Large intestine (tissue), 3 donors: ENCODE measurements at regions not wholly inside any gene's neighbourhood (a gene's known extent, or its start where the extent isn't known, plus 50 kb on each side); places are given as distances from the start of the nearest gene placed in this dataset.
"Not testable (repeated sequence)": the region's sequence is repeated elsewhere in the genome, so short reads cannot be mapped to it uniquely, and the experiment has no call there.

Source experiments
- DNase-seq, 2 donors: peaks; one replicate each; pipeline versions ENCODE4 v3.0.0 to v3.0.0-alpha.2; 2013
- H3K27ac ChIP-seq: one replicate; pipeline ENCODE4 v1.5.1; 2013; ENCODE audit warnings: low read length
- H3K27me3 ChIP-seq: 2 replicates; pipeline ENCODE4 v1.6.1; 2013; ENCODE audit warnings: low read length; ENCODE audit not compliant: control insufficient read depth, insufficient read depth
- H3K36me3 ChIP-seq: 2 replicates; pipeline ENCODE4 v1.6.1; 2013; ENCODE audit warnings: low read length; ENCODE audit not compliant: control insufficient read depth, insufficient read depth
- H3K4me1 ChIP-seq: one replicate; pipeline ENCODE4 v1.6.1; 2013; ENCODE audit warnings: low read length; ENCODE audit not compliant: control insufficient read depth, insufficient read depth
- H3K4me3 ChIP-seq: one replicate; pipeline ENCODE4 v1.5.1; 2013; ENCODE audit warnings: low read length
- H3K9me3 ChIP-seq: one replicate; pipeline ENCODE4 v1.6.1; 2013; ENCODE audit warnings: mild to moderate bottlenecking, low read depth, low read length, moderate library complexity; ENCODE audit not compliant: control insufficient read depth
- WGBS: methylation state at CpG from one replicate; pipeline ENCODE4 v1.1.5; 2013; ENCODE audit warnings: low lambda C conversion rate; ENCODE audit not compliant: insufficient coverage; 5-methylcytosine and 5-hydroxymethylcytosine counted together

DNA sequence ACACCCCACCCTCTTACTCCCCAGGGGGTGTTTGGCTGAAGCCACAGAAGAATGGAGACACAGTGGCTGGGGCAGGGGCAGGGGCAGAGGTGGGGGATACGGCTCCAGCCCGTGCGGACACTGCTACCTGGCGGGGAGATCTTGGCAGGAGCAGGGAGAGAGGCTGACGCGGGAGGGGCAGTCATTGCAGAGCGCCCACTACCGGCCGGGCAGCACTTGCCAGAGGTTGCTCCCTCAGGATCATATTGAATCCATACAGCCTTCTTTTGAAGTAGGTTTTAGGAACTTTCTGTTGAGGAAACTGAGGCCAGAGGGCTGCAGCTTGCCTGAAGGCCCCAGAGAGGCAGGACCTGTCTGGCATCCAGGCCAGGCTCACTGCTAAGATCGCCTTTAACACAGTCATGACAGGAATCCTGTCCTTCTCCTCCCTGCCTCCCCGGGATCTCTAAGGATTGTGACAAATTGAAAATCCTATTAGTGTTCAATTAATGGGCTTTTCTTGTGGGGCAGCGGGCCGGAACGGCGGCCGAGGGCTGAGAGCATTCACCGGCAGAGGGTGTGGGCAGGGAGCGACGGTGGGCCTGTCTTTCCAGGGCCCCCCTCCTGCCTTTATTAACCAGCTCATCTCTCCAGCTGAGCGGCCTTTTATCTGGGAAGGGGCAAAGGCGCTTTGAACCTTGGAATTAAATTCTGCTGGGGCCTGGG lies 65.5 kb upstream of the WNT4 start:
- WGBS = no CpG with 5 or more reads among the region's 21 CpGs
- H3K4me3 ChIP-seq = no peak overlapping the region
- H3K27ac ChIP-seq = no peak overlapping the region
- H3K4me1 ChIP-seq = no peaks in the 10 kb centered on the region
- peaks cover 68% of the 10 kb centered on the region for H3K27me3 ChIP-seq
- H3K36me3 ChIP-seq = no peaks in the 10 kb centered on the region
- no peaks in the 10 kb centered on the region for H3K9me3 ChIP-seq
- DNase-seq = no peak

DNA sequence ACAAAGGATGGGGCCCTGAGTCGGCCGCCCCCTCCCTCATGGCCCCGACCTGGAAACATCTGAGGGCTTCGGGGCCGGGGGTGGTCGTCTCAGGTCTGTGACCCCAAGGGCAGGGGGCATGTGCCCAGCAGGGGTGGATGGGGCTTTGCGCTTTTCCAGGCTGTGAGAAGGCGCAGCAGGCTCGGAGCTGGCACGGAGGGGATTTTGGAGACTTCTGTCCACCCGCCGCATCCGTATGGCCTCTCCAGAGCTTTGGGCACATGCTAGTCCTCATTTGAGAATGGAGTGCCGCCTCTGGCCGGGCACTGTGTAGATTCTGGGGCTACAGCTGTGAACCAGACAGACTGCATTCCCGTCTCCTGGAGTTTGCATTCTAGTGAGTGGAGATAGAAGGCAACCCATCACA lies 66.1 kb upstream of the WNT4 start:
- H3K9me3 ChIP-seq = no peaks in the 10 kb centered on the region
- no peaks in the 10 kb centered on the region for H3K4me1 ChIP-seq
- no peak overlapping the region for H3K4me3 ChIP-seq
- WGBS = no CpG with 5 or more reads among the region's 16 CpGs
- peaks cover 63% of the 10 kb centered on the region for H3K27me3 ChIP-seq
- H3K27ac ChIP-seq = no peak overlapping the region
- DNase-seq = no peak
- no peaks in the 10 kb centered on the region for H3K36me3 ChIP-seq

DNA sequence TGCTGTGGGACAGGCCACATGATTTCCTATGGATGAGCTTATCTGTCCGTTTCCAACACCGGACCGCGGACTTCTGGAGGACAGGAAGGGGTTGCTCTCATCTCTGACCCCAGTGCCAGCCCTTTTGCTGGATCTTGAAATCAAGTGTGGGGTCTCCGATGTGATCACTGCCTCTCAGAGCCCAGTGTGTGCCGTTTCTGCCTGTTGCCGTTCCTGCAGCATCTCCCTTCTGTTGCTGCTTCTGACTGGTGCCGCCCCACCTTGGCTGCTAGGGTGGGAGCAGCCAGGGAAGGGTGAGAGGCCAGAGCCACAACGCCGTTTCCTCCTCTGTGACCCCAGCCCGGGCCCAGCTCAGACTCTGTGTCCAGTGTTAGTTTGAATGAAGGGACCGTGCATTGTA lies 67.3 kb upstream of the WNT4 start:
- Histone ChIP-seq H3K27me3 (peaks cover 63% of the 10 kb centered on the region), H3K9me3 (no peaks in the 10 kb centered on the region), H3K4me3 (no peak overlapping the region), H3K27ac (no peak overlapping the region), H3K36me3 (no peaks in the 10 kb centered on the region), H3K4me1 (no peaks in the 10 kb centered on the region)
- no peak for DNase-seq
- no CpG with 5 or more reads among the region's 12 CpGs for WGBS

DNA sequence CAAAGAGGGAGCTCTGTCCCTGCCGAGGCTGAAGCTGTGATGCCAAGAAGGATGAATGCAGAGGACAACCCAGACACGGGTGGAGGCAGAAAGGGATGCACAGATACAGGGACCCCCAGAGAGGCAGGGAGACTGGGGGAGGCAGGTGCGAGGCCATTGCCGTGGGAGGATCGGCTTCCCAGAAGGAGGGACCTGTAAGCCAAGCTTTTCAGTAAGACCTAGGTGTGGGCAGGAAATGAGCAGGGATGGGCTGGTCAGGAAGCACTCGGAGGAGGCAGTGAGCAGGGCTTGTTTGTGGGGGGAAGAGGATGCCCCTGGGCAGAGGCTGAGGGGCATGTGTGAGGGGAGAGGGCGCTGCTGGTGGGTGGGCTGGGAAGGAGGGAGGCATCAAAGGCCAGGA lies 67.7 kb upstream of the WNT4 start:
- no peak for DNase-seq
- Histone ChIP-seq H3K27ac (no peak overlapping the region), H3K27me3 (peaks cover 63% of the 10 kb centered on the region), H3K36me3 (no peaks in the 10 kb centered on the region), H3K4me3 (no peak overlapping the region), H3K9me3 (no peaks in the 10 kb centered on the region), H3K4me1 (no peaks in the 10 kb centered on the region)
- WGBS = 60% methylated on average over 1 of the region's 7 CpGs

DNA sequence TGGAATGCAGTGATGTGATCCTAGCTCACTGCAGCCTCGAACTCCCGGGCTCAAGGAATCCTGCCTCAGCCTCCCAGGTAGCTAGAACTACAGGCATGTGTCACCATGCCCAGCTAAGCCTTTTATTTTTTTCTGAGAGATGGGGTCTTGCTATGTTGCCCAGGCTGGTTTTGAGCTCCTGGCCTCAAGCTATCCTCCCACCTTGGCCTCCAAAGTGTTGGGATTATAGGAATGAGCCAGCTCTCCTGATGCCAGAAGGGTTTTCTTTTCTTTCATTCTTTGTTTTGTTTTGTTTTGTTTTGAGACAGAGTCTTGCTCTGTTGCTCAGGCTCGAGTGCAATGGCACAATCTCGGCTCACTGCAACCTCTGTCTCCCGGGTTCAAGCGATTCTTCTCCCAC lies 68.6 kb upstream of the WNT4 start:
- not testable (repeated sequence) for H3K4me3 ChIP-seq, H3K9me3 ChIP-seq, DNase-seq, H3K27ac ChIP-seq, H3K36me3 ChIP-seq, H3K4me1 ChIP-seq
- 80% methylated on average over 1 of the region's 6 CpGs for WGBS
- H3K27me3 ChIP-seq = peaks cover 66% of the 10 kb centered on the region

DNA sequence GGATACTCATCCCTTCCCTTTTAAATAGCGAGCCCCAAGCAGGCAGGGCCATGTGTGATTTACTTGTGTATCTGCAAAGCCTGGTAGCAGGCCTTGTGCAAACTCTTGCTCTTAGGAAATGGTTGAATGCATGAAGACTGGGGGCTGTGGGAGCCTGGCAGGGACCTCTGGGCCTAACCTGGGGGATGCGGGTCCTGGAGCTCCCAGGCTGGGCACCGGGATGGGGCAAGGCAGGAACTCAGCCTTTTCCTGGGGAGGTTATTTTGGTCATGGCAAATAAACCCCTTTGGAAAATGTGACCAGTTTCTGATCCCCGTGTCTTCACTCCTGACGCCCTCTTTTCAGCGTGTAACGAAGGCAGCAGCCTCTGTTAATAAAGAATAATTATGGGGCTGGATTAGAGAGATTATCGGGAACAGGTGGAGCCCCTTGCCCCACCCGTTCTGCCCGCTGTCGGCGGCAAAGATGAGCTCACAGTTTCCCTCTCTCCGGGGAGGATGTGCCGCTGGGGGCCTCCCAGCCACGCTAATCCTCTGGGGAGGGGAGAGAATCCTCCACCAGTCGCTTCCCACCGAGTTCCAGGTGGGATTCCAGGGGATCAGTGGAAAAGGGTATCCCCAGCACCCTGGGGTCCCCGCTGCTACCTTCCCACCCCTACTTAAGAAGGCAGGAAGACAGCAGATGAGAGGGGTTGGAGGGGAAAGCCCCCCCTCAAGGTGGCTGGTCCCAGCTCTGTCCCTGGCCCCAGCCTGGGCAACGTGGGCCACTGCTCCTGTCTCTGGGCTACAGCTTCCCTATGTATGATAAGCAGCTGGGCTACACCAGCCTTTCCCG lies 69.7 kb upstream of the WNT4 start:
- Histone ChIP-seq H3K9me3 (no peaks in the 10 kb centered on the region), H3K27me3 (peaks cover 60% of the 10 kb centered on the region), H3K4me3 (no peak overlapping the region), H3K27ac (no peak overlapping the region), H3K36me3 (no peaks in the 10 kb centered on the region), H3K4me1 (no peaks in the 10 kb centered on the region)
- no CpG with 5 or more reads among the region's 20 CpGs for WGBS
- DNase-seq = no peak

DNA sequence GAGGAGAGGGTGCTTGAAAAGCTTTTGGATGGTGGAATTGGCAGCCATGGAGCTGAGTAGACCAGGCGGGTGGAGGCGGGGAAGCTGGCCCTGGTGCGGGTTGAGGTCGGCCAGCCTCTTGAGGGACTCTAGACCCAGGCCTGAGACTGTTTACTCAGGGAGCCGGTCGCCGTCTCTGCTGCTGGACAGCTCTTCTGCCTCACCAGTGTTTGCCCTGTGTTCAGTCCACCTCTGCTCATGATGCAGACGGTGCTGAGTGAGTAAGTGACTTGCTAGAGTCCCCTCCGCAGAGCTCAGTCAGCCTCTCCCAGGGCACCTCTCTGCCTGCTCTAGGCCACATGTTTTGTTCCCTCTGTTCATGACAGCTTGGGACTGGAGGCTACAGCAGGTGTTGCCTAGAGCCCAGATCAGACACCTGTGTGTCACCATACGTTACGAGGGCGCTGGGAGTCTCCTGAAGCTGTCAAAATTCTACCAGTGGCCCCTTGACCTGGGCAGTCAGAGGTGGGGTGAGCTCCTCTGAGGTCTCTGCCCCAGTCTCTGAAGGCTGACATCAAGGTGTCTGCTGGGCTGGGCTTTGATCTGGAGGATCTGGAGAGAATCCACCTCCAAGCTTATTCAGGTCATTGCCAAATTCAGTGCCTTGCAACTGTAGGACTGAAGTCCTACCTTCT lies 73.5 kb upstream of the WNT4 start:
- H3K4me3 ChIP-seq = no peak overlapping the region
- peaks cover 30% of the 10 kb centered on the region for H3K27me3 ChIP-seq
- no CpG with 5 or more reads among the region's 12 CpGs for WGBS
- H3K36me3 ChIP-seq = no peaks in the 10 kb centered on the region
- DNase-seq = no peak
- H3K27ac ChIP-seq = no peak overlapping the region
- H3K4me1 ChIP-seq = no peaks in the 10 kb centered on the region
- H3K9me3 ChIP-seq = no peaks in the 10 kb centered on the region

DNA sequence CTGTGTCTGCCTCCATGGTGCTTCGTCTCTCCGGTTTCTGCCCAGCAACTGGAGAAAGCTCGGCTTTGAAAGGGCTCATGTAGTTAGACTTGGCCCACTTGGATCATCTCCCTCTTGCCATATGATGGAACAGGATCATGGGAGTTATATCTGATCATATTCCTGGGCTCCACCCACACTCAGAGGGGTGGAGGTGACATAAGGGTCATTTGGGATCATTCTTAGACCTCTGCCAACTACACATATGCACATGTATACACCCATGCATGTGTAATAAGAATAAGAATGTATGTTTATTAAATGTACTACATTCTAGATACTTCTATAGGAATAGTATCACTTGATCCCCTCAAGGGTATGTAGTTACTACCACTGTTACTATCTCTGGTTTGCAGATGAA lies 74.1 kb upstream of the WNT4 start:
- Histone ChIP-seq H3K9me3 (no peaks in the 10 kb centered on the region), H3K27me3 (peaks cover 26% of the 10 kb centered on the region), H3K27ac (no peak overlapping the region), H3K36me3 (no peaks in the 10 kb centered on the region), H3K4me3 (no peak overlapping the region), H3K4me1 (no peaks in the 10 kb centered on the region)
- no CpG with 5 or more reads among the region's 3 CpGs for WGBS
- no peak for DNase-seq

DNA sequence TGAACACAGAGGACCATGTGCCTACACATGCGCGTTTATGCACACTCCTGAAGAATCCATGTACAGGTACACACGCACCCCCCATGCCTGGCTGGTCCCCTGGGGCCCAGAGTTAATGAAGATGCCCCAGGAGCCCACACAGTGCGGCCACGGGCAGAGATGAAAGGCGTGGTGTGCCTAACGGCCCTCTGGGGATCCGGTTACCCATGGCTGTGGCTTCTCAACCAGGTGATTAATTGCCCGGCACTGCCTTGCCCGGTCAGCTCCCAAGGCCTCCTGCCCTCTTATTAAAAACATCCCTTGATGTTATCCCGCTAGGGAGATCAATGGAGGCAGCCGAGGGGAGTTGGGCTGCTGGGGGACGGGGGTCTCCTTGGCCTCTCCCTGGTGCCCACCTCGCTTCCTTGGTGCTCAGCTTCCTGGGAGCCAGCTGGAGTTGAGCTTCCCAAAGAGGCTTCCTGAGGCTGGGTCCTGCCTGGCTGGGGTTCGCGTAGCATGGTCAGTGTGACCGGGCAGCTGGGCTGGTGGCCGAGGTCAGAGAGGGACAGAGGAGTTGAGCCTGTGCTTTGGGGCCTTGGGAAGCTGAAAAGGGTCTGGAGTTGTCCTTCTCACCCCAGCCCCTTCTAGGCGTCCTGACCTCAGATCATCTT lies 75.0 kb upstream of the WNT4 start:
- H3K4me1 ChIP-seq = no peaks in the 10 kb centered on the region
- H3K9me3 ChIP-seq = no peaks in the 10 kb centered on the region
- peaks cover 17% of the 10 kb centered on the region for H3K27me3 ChIP-seq
- no peaks in the 10 kb centered on the region for H3K36me3 ChIP-seq
- no CpG with 5 or more reads among the region's 19 CpGs for WGBS
- DNase-seq = no peak
- no peak overlapping the region for H3K27ac ChIP-seq
- no peak overlapping the region for H3K4me3 ChIP-seq

DNA sequence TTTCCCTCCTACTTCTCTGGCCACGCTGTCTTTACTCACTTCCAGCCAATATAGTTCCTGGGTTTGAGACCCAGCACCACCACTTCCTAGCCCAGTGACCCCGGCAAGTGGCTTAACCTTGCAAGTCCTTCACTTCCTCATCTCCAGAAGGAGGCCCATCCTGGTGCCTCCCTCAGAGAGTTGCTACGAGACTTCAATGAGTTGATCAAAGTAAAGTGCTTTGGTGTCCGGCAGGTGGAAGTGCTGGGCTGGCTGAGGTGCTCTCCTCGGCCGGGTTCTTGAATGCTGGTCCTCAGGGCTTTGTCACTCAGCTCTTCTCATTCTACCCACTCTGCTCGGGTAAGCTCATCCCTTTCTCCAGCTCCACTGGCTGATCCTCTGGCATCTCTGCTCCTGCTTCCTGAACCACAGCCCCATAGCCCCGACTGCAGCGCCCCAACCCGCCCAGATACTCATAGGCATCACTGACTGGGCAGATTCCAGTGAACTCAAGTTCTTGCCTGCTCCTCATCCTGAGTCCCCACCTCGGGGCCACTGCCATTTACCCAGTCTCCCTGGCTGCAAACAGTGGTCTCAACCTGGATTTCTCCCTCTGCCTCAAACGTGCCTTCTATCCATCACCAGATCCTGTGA lies 75.8 kb upstream of the WNT4 start:
- Histone ChIP-seq H3K9me3 (no peaks in the 10 kb centered on the region), H3K27me3 (peaks cover 13% of the 10 kb centered on the region), H3K4me3 (no peak overlapping the region), H3K36me3 (no peaks in the 10 kb centered on the region), H3K4me1 (no peaks in the 10 kb centered on the region), H3K27ac (no peak overlapping the region)
- no peak for DNase-seq
- 85% methylated on average over 2 of the region's 12 CpGs for WGBS
